WTC11 (cell line): ENCODE measurements at regions not wholly inside any gene's neighbourhood (a gene's known extent, or its start where the extent isn't known, plus 50 kb on each side); places are given as distances from the start of the nearest gene placed in this dataset.

Experiments used
- ATAC-seq: fragments of 200-7000 bp; cut with Tn5 transposase; 2 replicates; pipeline ENCODE4 v1.10.0; 2021; ENCODE audit warnings: mild to moderate bottlenecking, moderate library complexity
- CTCF ChIA-PET: fragments of 300-600 bp; sonication (Branson Sonifier 250); formaldehyde crosslinking; loops from one replicate; lab custom pipeline; 2021; ENCODE audit warnings: antibody characterized with exemption; lab: Charles Lee
- POLR2A ChIA-PET: fragments of 350-600 bp; sonication (Branson Sonifier 250); formaldehyde crosslinking; loops from one replicate; lab custom pipeline; 2021; ENCODE audit warnings: antibody characterized with exemption; lab: Charles Lee
- DNase-seq: peaks from one replicate; pipeline ENCODE4 v3.0.0; 2021; ENCODE audit warnings: low spot score
- H3K27ac Mint-ChIP-seq: 2 replicates; pipeline ENCODE4 v1.8.0; 2021; ENCODE audit warnings: mixed read lengths
- H3K27me3 Mint-ChIP-seq: 2 replicates; pipeline ENCODE4 v1.8.0; 2021; ENCODE audit warnings: low read depth, mild to moderate bottlenecking, moderate library complexity, mixed read lengths
- H3K36me3 Mint-ChIP-seq: 2 replicates; pipeline ENCODE4 v1.8.0; 2021; ENCODE audit warnings: mixed read lengths
- H3K4me1 Mint-ChIP-seq: 2 replicates; pipeline ENCODE4 v1.8.0; 2022; ENCODE audit warnings: mixed read lengths
- H3K4me3 Mint-ChIP-seq: 2 replicates; pipeline ENCODE4 v1.8.0; 2021; ENCODE audit warnings: mild to moderate bottlenecking, moderate library complexity, mixed read lengths
- H3K9me3 Mint-ChIP-seq: 2 replicates; pipeline ENCODE4 v1.8.0; 2021; ENCODE audit warnings: mixed read lengths
- CREB1 ChIP-seq: sonication (generic); formaldehyde crosslinking; IDR thresholded peaks from 2 replicates; pipeline ENCODE4 v1.8.0; 2023; ENCODE audit warnings: mild to moderate bottlenecking, missing genetic modification reagents
- GRHL2 ChIP-seq: fragments of 250-450 bp; sonication (Bioruptor Pico); IDR thresholded peaks from 2 replicates; pipeline ENCODE4 v1.8.0; 2022; ENCODE audit warnings: mild to moderate bottlenecking, moderate library complexity; ENCODE audit not compliant: insufficient replicate concordance, severe bottlenecking
- HMGA2 ChIP-seq: fragments of 250-450 bp; sonication (Bioruptor Pico); IDR thresholded peaks from 2 replicates; pipeline ENCODE4 v1.4.0; 2021; ENCODE audit warnings: mild to moderate bottlenecking, moderate library complexity
- IRF2 ChIP-seq: sonication (generic); formaldehyde crosslinking; IDR thresholded peaks from 2 replicates; pipeline ENCODE4 v1.8.0; 2022; ENCODE audit warnings: low read depth, missing genetic modification reagents, borderline replicate concordance
- JAZF1 ChIP-seq: fragments of 250-450 bp; sonication (Bioruptor Pico); IDR thresholded peaks from 2 replicates; pipeline ENCODE4 v1.9.0; 2021; ENCODE audit warnings: moderate library complexity, mild to moderate bottlenecking, inconsistent platforms
- KAT7 ChIP-seq: sonication (generic); formaldehyde crosslinking; IDR thresholded peaks from 2 replicates; pipeline ENCODE4 v1.8.1; 2023; ENCODE audit warnings: missing genetic modification reagents, mild to moderate bottlenecking, borderline replicate concordance
- NR1H2 ChIP-seq: sonication (generic); formaldehyde crosslinking; IDR thresholded peaks from 2 replicates; pipeline ENCODE4 v1.9.0; 2021; ENCODE audit warnings: mild to moderate bottlenecking, moderate library complexity, missing genetic modification reagents
- OVOL2 ChIP-seq: fragments of 250-450 bp; sonication (Bioruptor Pico); IDR thresholded peaks from 2 replicates; pipeline ENCODE4 v1.9.0; 2021; ENCODE audit warnings: mild to moderate bottlenecking, borderline replicate concordance
- SMAD3 ChIP-seq: sonication (generic); formaldehyde crosslinking; IDR thresholded peaks from 2 replicates; pipeline ENCODE4 v1.8.0; 2022; ENCODE audit warnings: missing genetic modification reagents, mild to moderate bottlenecking, borderline replicate concordance
- SMAD4 ChIP-seq: sonication (generic); formaldehyde crosslinking; IDR thresholded peaks from 2 replicates; pipeline ENCODE4 v1.8.0; 2022; ENCODE audit warnings: mild to moderate bottlenecking, missing genetic modification reagents
- SP1 ChIP-seq: sonication (generic); formaldehyde crosslinking; conservative IDR thresholded peaks from 2 replicates; pipeline ENCODE4 v1.8.1; 2022; ENCODE audit warnings: missing genetic modification reagents
- TP53 ChIP-seq: sonication (generic); formaldehyde crosslinking; IDR thresholded peaks from 2 replicates; pipeline ENCODE4 v1.8.1; 2023; ENCODE audit warnings: mild to moderate bottlenecking, missing genetic modification reagents
- ZNF121 ChIP-seq: sonication (generic); formaldehyde crosslinking; IDR thresholded peaks from 2 replicates; pipeline ENCODE4 v1.8.0; 2023; ENCODE audit warnings: missing genetic modification reagents
- ZNF219 ChIP-seq: sonication (generic); formaldehyde crosslinking; IDR thresholded peaks from 2 replicates; pipeline ENCODE4 v1.8.0; 2023; ENCODE audit warnings: missing genetic modification reagents, mild to moderate bottlenecking, borderline replicate concordance
- ZNF263 ChIP-seq: sonication (generic); formaldehyde crosslinking; IDR thresholded peaks from 2 replicates; pipeline ENCODE4 v1.8.1; 2022; ENCODE audit warnings: low read depth, mild to moderate bottlenecking, moderate library complexity, missing genetic modification reagents
- ZNF416 ChIP-seq: fragments of 250-450 bp; sonication (Bioruptor Pico); IDR thresholded peaks from 2 replicates; pipeline ENCODE4 v1.9.0; 2021; ENCODE audit warnings: mild to moderate bottlenecking, inconsistent platforms
- ZNF671 ChIP-seq: fragments of 250-450 bp; sonication (Bioruptor Pico); IDR thresholded peaks from 2 replicates; pipeline ENCODE4 v1.8.0; 2021; ENCODE audit warnings: mild to moderate bottlenecking
- TF ChIP-seq, protein P1 (sequence below): fragments of 250-450 bp; sonication (Bioruptor Pico); IDR thresholded peaks from 2 replicates; pipeline ENCODE4 v2.1.2; 2022; ENCODE audit warnings: mild to moderate bottlenecking, moderate library complexity
- TF ChIP-seq, protein P2 (sequence below): sonication (generic); formaldehyde crosslinking; IDR thresholded peaks from 2 replicates; pipeline ENCODE4 v1.8.1; 2023; ENCODE audit warnings: mild to moderate bottlenecking, missing genetic modification reagents, moderate library complexity
- TF ChIP-seq, protein P3 (sequence below): sonication (generic); formaldehyde crosslinking; IDR thresholded peaks from 2 replicates; pipeline ENCODE4 v1.8.1; 2023; ENCODE audit warnings: mild to moderate bottlenecking, missing genetic modification reagents
- TF ChIP-seq, protein P4 (sequence below): fragments of 250-450 bp; sonication (Bioruptor Pico); IDR thresholded peaks from 2 replicates; pipeline ENCODE4 v1.9.0; 2021; ENCODE audit warnings: mild to moderate bottlenecking, borderline replicate concordance
- TF ChIP-seq, protein P5 (sequence below): sonication (generic); formaldehyde crosslinking; IDR thresholded peaks from 2 replicates; pipeline ENCODE4 v1.8.1; 2023; ENCODE audit warnings: mild to moderate bottlenecking, moderate library complexity, missing genetic modification reagents
- TF ChIP-seq, protein P6 (sequence below): fragments of 200-600 bp; IDR thresholded peaks from 2 replicates; pipeline ENCODE4 v1.8.0; 2022; ENCODE audit warnings: antibody characterized with exemption

DNA sequence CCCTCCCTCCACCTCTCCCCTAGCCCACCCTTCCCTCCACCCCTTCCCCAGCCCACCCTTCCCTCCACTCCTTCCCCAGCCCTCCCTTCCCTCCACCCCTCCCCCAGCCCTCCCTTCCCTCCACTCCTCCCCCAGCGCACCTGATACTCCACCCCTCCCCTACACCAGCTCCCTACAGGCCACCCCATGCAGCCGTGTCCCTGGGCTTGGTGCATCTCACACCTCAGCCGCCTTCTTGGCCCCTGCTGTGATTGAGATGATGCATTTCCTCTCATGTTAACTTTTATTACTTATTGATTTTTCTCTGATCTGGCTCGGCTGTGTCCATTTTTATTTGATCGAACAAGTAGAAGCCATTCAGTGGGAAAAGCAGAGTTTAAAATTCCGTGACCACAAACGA lies 243.8 kb downstream of the MATN1 start:
- peaks cover 30% of the 10 kb centered on the region for H3K36me3 Mint-ChIP-seq
- no peak overlapping the region for H3K27ac Mint-ChIP-seq
- DNase-seq: no peak
- TF ChIP-seq, protein P1, sequence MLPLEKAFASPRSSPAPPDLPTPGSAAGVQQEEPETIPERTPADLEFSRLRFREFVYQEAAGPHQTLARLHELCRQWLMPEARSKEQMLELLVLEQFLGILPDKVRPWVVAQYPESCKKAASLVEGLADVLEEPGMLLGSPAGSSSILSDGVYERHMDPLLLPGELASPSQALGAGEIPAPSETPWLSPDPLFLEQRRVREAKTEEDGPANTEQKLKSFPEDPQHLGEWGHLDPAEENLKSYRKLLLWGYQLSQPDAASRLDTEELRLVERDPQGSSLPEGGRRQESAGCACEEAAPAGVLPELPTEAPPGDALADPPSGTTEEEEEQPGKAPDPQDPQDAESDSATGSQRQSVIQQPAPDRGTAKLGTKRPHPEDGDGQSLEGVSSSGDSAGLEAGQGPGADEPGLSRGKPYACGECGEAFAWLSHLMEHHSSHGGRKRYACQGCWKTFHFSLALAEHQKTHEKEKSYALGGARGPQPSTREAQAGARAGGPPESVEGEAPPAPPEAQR (CRISPR knock-in tag): no peak
- TF ChIP-seq ZNF416: no peak
- no peak for TF ChIP-seq TP53 (CRISPR knock-in tag)
- TF ChIP-seq SMAD3 (CRISPR knock-in tag): no peak
- no peak for TF ChIP-seq NR1H2
- no peak for TF ChIP-seq OVOL2 (CRISPR knock-in tag)
- TF ChIP-seq, protein P2, sequence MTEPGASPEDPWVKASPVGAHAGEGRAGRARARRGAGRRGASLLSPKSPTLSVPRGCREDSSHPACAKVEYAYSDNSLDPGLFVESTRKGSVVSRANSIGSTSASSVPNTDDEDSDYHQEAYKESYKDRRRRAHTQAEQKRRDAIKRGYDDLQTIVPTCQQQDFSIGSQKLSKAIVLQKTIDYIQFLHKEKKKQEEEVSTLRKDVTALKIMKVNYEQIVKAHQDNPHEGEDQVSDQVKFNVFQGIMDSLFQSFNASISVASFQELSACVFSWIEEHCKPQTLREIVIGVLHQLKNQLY (CRISPR knock-in tag): no peak
- no peak for TF ChIP-seq JAZF1 (CRISPR knock-in tag)
- TF ChIP-seq, protein P3, sequence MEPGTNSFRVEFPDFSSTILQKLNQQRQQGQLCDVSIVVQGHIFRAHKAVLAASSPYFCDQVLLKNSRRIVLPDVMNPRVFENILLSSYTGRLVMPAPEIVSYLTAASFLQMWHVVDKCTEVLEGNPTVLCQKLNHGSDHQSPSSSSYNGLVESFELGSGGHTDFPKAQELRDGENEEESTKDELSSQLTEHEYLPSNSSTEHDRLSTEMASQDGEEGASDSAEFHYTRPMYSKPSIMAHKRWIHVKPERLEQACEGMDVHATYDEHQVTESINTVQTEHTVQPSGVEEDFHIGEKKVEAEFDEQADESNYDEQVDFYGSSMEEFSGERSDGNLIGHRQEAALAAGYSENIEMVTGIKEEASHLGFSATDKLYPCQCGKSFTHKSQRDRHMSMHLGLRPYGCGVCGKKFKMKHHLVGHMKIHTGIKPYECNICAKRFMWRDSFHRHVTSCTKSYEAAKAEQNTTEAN (CRISPR knock-in tag): no peak
- no peak for TF ChIP-seq ZNF263 (CRISPR knock-in tag)
- no peak for TF ChIP-seq ZNF671 (CRISPR knock-in tag)
- no peak for TF ChIP-seq GRHL2
- no peak for TF ChIP-seq SP1 (CRISPR knock-in tag)
- TF ChIP-seq HMGA2: no peak
- TF ChIP-seq, protein P4, sequence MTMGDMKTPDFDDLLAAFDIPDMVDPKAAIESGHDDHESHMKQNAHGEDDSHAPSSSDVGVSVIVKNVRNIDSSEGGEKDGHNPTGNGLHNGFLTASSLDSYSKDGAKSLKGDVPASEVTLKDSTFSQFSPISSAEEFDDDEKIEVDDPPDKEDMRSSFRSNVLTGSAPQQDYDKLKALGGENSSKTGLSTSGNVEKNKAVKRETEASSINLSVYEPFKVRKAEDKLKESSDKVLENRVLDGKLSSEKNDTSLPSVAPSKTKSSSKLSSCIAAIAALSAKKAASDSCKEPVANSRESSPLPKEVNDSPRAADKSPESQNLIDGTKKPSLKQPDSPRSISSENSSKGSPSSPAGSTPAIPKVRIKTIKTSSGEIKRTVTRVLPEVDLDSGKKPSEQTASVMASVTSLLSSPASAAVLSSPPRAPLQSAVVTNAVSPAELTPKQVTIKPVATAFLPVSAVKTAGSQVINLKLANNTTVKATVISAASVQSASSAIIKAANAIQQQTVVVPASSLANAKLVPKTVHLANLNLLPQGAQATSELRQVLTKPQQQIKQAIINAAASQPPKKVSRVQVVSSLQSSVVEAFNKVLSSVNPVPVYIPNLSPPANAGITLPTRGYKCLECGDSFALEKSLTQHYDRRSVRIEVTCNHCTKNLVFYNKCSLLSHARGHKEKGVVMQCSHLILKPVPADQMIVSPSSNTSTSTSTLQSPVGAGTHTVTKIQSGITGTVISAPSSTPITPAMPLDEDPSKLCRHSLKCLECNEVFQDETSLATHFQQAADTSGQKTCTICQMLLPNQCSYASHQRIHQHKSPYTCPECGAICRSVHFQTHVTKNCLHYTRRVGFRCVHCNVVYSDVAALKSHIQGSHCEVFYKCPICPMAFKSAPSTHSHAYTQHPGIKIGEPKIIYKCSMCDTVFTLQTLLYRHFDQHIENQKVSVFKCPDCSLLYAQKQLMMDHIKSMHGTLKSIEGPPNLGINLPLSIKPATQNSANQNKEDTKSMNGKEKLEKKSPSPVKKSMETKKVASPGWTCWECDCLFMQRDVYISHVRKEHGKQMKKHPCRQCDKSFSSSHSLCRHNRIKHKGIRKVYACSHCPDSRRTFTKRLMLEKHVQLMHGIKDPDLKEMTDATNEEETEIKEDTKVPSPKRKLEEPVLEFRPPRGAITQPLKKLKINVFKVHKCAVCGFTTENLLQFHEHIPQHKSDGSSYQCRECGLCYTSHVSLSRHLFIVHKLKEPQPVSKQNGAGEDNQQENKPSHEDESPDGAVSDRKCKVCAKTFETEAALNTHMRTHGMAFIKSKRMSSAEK (CRISPR knock-in tag): no peak
- ChIA-PET POLR2A (no interaction called here), CTCF (interaction anchor here (0.7 kb wide), 1 partner anchor 99 kb away, joined by 3 read pairs; no protein-coding TSS in a partner anchor)
- H3K9me3 Mint-ChIP-seq: peaks cover 35% of the 10 kb centered on the region
- peaks cover 3% of the 10 kb centered on the region; the same call in 1 of the 2 replicates for H3K27me3 Mint-ChIP-seq
- no peak for ATAC-seq
- H3K4me3 Mint-ChIP-seq: no peak overlapping the region
- H3K4me1 Mint-ChIP-seq: no peaks in the 10 kb centered on the region

DNA sequence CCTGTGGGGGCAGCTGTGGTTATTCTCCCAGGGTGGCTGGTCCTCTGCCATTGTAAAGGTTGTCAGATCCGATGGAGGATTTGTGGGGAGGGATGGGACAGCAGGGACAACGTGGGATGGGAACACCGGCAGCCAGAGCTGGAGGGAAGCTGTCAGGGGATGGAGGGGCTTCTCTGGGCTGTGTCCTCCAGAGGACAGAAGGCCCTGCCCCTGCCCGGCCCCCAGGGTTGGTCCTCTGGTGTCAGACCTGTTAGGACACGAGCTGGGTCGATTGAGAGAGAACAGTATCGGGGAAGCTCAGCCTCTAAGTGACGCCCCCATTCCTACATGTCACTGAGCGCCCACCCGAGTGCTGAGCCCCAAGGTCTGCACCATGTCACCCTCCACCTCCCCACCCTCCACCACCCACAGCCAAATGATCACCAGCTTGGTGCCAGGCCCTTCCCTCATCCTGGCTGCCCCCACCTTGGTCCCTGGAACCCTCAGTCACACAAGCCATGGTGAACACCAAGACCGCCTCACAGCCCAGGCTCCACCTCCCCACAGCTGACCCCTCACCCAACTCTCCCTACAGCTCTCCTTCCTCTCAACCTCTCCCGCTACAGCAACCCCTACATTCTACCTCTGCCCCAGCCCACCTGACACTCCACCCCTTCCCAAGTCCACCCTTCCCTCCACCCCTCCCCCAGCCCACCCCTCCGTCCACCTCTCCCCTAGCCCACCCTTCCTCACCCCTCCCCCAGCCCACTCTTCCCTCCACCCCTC lies 244.4 kb downstream of the MATN1 start:
- DNase-seq: no peak
- no peak for ATAC-seq
- no peak overlapping the region for H3K27ac Mint-ChIP-seq
- H3K4me3 Mint-ChIP-seq: no peak overlapping the region
- H3K36me3 Mint-ChIP-seq: peaks cover 30% of the 10 kb centered on the region
- no peaks in the 10 kb centered on the region for H3K4me1 Mint-ChIP-seq
- TF ChIP-seq, protein P5, sequence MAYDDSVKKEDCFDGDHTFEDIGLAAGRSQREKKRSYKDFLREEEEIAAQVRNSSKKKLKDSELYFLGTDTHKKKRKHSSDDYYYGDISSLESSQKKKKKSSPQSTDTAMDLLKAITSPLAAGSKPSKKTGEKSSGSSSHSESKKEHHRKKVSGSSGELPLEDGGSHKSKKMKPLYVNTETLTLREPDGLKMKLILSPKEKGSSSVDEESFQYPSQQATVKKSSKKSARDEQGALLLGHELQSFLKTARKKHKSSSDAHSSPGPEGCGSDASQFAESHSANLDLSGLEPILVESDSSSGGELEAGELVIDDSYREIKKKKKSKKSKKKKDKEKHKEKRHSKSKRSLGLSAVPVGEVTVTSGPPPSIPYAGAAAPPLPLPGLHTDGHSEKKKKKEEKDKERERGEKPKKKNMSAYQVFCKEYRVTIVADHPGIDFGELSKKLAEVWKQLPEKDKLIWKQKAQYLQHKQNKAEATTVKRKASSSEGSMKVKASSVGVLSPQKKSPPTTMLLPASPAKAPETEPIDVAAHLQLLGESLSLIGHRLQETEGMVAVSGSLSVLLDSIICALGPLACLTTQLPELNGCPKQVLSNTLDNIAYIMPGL (CRISPR knock-in tag): no peak
- TF ChIP-seq CREB1 (CRISPR knock-in tag): no peak
- TF ChIP-seq ZNF416: no peak
- TF ChIP-seq SMAD4 (CRISPR knock-in tag): no peak
- no peak for TF ChIP-seq ZNF121 (CRISPR knock-in tag)
- no peak for TF ChIP-seq ZNF219 (CRISPR knock-in tag)
- no peak for TF ChIP-seq KAT7 (CRISPR knock-in tag)
- TF ChIP-seq IRF2 (CRISPR knock-in tag): no peak
- TF ChIP-seq, protein P6, sequence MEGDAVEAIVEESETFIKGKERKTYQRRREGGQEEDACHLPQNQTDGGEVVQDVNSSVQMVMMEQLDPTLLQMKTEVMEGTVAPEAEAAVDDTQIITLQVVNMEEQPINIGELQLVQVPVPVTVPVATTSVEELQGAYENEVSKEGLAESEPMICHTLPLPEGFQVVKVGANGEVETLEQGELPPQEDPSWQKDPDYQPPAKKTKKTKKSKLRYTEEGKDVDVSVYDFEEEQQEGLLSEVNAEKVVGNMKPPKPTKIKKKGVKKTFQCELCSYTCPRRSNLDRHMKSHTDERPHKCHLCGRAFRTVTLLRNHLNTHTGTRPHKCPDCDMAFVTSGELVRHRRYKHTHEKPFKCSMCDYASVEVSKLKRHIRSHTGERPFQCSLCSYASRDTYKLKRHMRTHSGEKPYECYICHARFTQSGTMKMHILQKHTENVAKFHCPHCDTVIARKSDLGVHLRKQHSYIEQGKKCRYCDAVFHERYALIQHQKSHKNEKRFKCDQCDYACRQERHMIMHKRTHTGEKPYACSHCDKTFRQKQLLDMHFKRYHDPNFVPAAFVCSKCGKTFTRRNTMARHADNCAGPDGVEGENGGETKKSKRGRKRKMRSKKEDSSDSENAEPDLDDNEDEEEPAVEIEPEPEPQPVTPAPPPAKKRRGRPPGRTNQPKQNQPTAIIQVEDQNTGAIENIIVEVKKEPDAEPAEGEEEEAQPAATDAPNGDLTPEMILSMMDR: no peak
- ChIA-PET POLR2A (no interaction called here), CTCF (interaction anchor here (0.7 kb wide), 1 partner anchor 99 kb away, joined by 3 read pairs; no protein-coding TSS in a partner anchor)
- peaks cover 3% of the 10 kb centered on the region; the same call in 1 of the 2 replicates for H3K27me3 Mint-ChIP-seq
- H3K9me3 Mint-ChIP-seq: peaks cover 33% of the 10 kb centered on the region
